Lung (tissue), 11 donors: ENCODE measurements at regions not wholly inside any gene's neighbourhood (a gene's known extent, or its start where the extent isn't known, plus 50 kb on each side); places are given as distances from the start of the nearest gene placed in this dataset.

Experiments used
- ATAC-seq: fragments of 200-7000 bp; cut with Tn5 transposase; one replicate; pipeline ENCODE4 v1.9.1; 2020; ENCODE audit warnings: moderate number of reproducible peaks; ENCODE audit not compliant: insufficient read depth, low FRiP score
- DNase-seq, 3 donors: peaks; one replicate each; pipeline ENCODE4 v3.0.0-alpha.2; 2013 to 2017
- H3K27ac ChIP-seq, 2 donors: one replicate each; pipeline ENCODE4 v1.5.1; 2013; ENCODE audit warnings: mild to moderate bottlenecking in 2 of 2, moderate library complexity in 2 of 2, control low read depth in 1 of 2, inconsistent platforms in 1 of 2, low read depth in 1 of 2, low read length in 1 of 2
- H3K27me3 ChIP-seq, 3 donors: one replicate each; pipeline ENCODE4 v1.5.1; 2013; ENCODE audit warnings: low read length in 2 of 3; ENCODE audit not compliant: control insufficient read depth in 3 of 3, insufficient read depth in 3 of 3
- H3K36me3 ChIP-seq, 4 donors: one replicate each; pipeline ENCODE4 v1.5.1; 2013; ENCODE audit warnings: low read length in 4 of 4, mild to moderate bottlenecking in 1 of 4, moderate library complexity in 1 of 4; ENCODE audit not compliant: control insufficient read depth in 4 of 4, insufficient read depth in 4 of 4
- H3K4me1 ChIP-seq, 5 donors: one replicate each; pipeline ENCODE4 v1.5.1; 2013; ENCODE audit warnings: low read length in 5 of 5, mild to moderate bottlenecking in 2 of 5, moderate library complexity in 1 of 5; ENCODE audit not compliant: control insufficient read depth in 5 of 5, insufficient read depth in 5 of 5
- H3K4me3 ChIP-seq: one replicate; pipeline ENCODE4 v1.5.1; 2013; ENCODE audit warnings: mild to moderate bottlenecking, control low read depth, moderate library complexity
- H3K9ac ChIP-seq, 2 donors: one replicate each; pipeline ENCODE4 v1.5.1; 2013; ENCODE audit warnings: low read length in 2 of 2, control low read depth in 1 of 2; ENCODE audit not compliant: insufficient read depth in 1 of 2
- H3K9me3 ChIP-seq, 4 donors: one replicate each; pipeline ENCODE4 v1.5.1; 2013; ENCODE audit warnings: low read length in 3 of 4, mild to moderate bottlenecking in 1 of 4, moderate library complexity in 1 of 4; ENCODE audit not compliant: control insufficient read depth in 4 of 4, insufficient read depth in 3 of 4
- WGBS, 2 donors: extraction: QIAGEN DNeasy Blood & Tissue Kit; methylation state at CpG; one replicate each; pipeline ENCODE4 v1.1.7; 2013; 5-methylcytosine and 5-hydroxymethylcytosine counted together
- TF ChIP-seq, protein P1 (sequence below): IDR thresholded peaks from 2 replicates; pipeline ENCODE4 v1.5.1; 2012; ENCODE audit warnings: mild to moderate bottlenecking; ENCODE audit errors: control extremely low read depth, extremely low read depth
- donor health status: control.
- donor health status: control.
- donor health status: Bipolar disorder and iron deficiency.
- donor health status: healthy.
- donor health status: DM: yes; HTN: yes; CAD: no.

DNA sequence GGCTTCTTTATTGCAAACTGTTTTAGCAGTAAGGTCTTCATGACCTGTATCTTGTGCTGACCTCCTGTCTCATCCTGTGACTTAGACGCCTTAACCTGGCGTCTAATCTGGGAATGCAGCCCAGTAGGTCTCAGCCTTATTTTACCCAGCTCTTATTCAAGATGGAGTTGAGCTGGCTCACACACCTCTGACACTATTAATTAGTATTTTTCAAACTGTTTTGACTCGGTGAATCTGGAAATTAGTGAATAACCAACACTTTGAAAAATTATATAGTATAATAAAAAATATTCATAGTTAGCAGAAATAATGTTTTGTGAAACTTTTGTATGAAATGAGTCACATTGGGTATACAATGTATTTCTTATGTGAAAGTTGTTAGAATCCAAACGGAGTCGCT, 189.4 kb downstream of the PDGFRA start:
- TF ChIP-seq, protein P1, sequence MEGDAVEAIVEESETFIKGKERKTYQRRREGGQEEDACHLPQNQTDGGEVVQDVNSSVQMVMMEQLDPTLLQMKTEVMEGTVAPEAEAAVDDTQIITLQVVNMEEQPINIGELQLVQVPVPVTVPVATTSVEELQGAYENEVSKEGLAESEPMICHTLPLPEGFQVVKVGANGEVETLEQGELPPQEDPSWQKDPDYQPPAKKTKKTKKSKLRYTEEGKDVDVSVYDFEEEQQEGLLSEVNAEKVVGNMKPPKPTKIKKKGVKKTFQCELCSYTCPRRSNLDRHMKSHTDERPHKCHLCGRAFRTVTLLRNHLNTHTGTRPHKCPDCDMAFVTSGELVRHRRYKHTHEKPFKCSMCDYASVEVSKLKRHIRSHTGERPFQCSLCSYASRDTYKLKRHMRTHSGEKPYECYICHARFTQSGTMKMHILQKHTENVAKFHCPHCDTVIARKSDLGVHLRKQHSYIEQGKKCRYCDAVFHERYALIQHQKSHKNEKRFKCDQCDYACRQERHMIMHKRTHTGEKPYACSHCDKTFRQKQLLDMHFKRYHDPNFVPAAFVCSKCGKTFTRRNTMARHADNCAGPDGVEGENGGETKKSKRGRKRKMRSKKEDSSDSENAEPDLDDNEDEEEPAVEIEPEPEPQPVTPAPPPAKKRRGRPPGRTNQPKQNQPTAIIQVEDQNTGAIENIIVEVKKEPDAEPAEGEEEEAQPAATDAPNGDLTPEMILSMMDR: no peak
- Histone ChIP-seq H3K4me3 (no peak overlapping the region), H3K27ac (no peak overlapping the region), H3K9me3 (peaks cover 0 to 6% (median 1%) of the 10 kb centered on the region in 4 donors), H3K36me3 (no peaks in the 10 kb centered on the region), H3K27me3 (no peaks in the 10 kb centered on the region), H3K4me1 (no peaks in the 10 kb centered on the region), H3K9ac (no peak overlapping the region)
- 92 to 94% methylated on average over 5 of the region's 5 CpGs for WGBS, 2 donors
- ATAC-seq: no peak
- DNase-seq: no peak

DNA sequence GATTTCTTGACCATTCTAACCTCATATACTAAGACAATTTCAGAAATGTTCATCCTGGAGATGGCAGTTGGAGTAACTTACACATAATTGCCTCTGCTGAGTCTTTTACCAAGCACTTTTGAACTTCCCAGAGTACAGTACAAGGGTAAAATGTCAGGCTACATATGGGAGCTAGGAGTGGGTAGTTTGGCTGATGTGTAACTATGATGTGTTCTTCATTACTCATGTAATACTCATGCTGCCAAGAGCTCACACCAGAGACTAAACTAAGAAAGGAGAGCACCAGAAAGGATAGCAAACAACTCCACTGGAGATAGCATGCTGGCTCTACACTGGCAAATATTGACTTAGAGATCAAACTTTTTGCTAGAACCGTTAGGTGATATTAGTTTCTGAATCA, 194.0 kb downstream of the PDGFRA start:
- H3K27me3 ChIP-seq: no peaks in the 10 kb centered on the region
- no peaks in the 10 kb centered on the region for H3K4me1 ChIP-seq
- H3K27ac ChIP-seq: no peak overlapping the region
- ATAC-seq: no peak
- TF ChIP-seq, protein P1: no peak
- no peak overlapping the region for H3K9ac ChIP-seq
- H3K36me3 ChIP-seq: no peaks in the 10 kb centered on the region
- H3K9me3 ChIP-seq: peaks cover 0 to 6% (median 1%) of the 10 kb centered on the region in 4 donors
- H3K4me3 ChIP-seq: no peak overlapping the region
- no peak for DNase-seq
- WGBS, 2 donors: 65 to 90% methylated on average over 1 of the region's 1 CpG

DNA sequence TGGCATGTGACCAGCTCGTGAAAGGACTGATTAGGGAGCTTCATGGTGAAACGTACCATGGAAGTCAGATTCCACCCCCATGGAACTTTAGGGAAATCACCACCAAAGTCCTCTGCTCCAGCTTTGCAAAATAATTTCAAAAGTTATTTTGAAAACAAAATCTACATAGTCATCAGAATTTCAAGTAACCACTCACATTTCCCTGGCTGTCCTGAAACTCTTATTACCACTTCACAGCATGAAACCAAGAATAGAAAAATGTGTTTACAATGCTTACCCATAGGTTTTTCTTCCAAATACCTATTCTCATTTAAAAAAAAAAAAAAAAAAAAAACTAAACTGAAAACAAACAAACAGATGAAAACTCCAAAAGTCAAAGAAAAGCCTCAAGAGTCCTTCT, 198.7 kb downstream of the PDGFRA start:
- 81% methylated on average over 2 of the region's 2 CpGs for WGBS, 2 donors

DNA sequence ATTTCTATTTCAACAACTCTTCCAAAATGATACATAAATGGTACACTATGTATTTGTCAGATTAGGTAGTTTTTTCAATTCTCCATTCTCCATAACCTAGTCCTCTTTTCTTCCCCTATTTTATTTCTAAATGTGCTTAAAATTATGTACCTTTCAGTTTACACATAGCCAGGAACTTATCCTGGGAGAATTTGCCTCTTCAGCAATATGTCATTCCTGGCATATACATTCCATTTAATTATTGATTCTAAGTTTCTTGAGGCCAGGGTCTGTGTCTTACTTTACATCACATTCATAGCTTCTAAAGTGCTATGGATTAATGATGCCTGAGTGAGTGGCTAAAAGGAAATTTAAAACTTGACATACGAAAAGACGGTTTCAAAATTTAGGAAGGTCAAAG, 199.8 kb downstream of the PDGFRA start:
- no peaks in the 10 kb centered on the region for H3K27me3 ChIP-seq
- ATAC-seq: no peak
- no peak overlapping the region for H3K4me3 ChIP-seq
- no peak for DNase-seq
- H3K4me1 ChIP-seq: no peaks in the 10 kb centered on the region
- no peaks in the 10 kb centered on the region for H3K9me3 ChIP-seq
- no peaks in the 10 kb centered on the region for H3K36me3 ChIP-seq
- TF ChIP-seq, protein P1: no peak
- 60 to 82% methylated on average over 2 of the region's 2 CpGs for WGBS, 2 donors
- H3K9ac ChIP-seq: no peak overlapping the region
- H3K27ac ChIP-seq: no peak overlapping the region

More for the DNA sequence above, 198.7 kb downstream of the PDGFRA start:
- Histone ChIP-seq H3K27me3 (no peaks in the 10 kb centered on the region), H3K4me3 (no peak overlapping the region), H3K4me1 (no peaks in the 10 kb centered on the region), H3K27ac (no peak overlapping the region), H3K9ac (no peak overlapping the region), H3K9me3 (peaks cover 0 to 5% (median 0%) of the 10 kb centered on the region in 4 donors), H3K36me3 (no peaks in the 10 kb centered on the region)
- ATAC-seq: no peak
- TF ChIP-seq, protein P1: no peak
- DNase-seq: no peak
